HL-60 (cell line): ENCODE measurements at regions not wholly inside any gene's neighbourhood (a gene's known extent, or its start where the extent isn't known, plus 50 kb on each side); places are given as distances from the start of the nearest gene placed in this dataset.

Experiments
- DNase-seq, 2 experiments: peaks; one replicate each; pipeline ENCODE4 v3.0.0-alpha.2; 2010 to 2020; ENCODE audit warnings: low read depth in 1 of 2, low spot score in 1 of 2
- H3K27ac ChIP-seq: fragments of 250-450 bp; sonication (Bioruptor Pico); replicated peaks from 2 replicates; pipeline ENCODE4 v1.5.1; 2020; ENCODE audit warnings: mild to moderate bottlenecking, moderate library complexity
- H3K27me3 ChIP-seq: fragments of 250-450 bp; sonication (Bioruptor Pico); 2 replicates; pipeline ENCODE4 v1.5.1; 2021; ENCODE audit warnings: mild to moderate bottlenecking, moderate library complexity; ENCODE audit not compliant: insufficient read depth, poor library complexity, severe bottlenecking
- H3K4me3 ChIP-seq: replicated peaks from 2 replicates; pipeline ENCODE4 v1.5.1; 2011; ENCODE audit warnings: mild to moderate bottlenecking, control low read depth, low read length; ENCODE audit not compliant: insufficient read depth
- CTCF ChIP-seq: IDR thresholded peaks from one replicate; pipeline ENCODE4 v1.5.1; 2011; ENCODE audit warnings: low read length, control low read depth, inconsistent platforms; ENCODE audit not compliant: insufficient read depth
- GABPA ChIP-seq: IDR thresholded peaks from 2 replicates; pipeline ENCODE4 v1.6.1; 2012; ENCODE audit warnings: low read depth
- POLR2AphosphoS5 ChIP-seq: IDR thresholded peaks from 2 replicates; pipeline ENCODE4 v1.6.1; 2012; ENCODE audit warnings: low read depth
- REST ChIP-seq: IDR thresholded peaks from 2 replicates; pipeline ENCODE4 v1.6.1; 2012; ENCODE audit warnings: low read depth; ENCODE audit not compliant: insufficient replicate concordance
- SPI1 ChIP-seq: IDR thresholded peaks from 2 replicates; pipeline ENCODE4 v1.6.1; 2012; ENCODE audit warnings: low read depth, mild to moderate bottlenecking, borderline replicate concordance

DNA sequence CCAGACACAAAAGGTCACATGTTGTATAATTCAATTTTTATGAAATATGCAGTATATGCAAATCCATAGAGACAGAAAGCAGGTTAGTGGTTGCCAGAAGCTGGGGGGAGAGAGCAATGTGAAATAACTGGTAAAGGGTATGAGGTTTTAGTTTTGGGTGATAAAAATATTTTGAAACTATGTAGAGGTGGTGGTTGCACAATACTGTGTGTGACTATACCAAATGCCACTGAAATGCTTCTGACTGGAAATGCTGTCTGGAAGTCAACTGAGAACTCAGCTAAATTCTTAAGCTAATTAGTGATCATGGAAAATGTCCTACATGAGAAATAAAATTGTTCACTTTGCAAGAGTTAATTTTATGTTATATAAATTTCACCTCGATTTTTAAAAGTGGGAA is 65.3 kb upstream of the RXFP2 start:
- no peak for TF ChIP-seq SPI1
- TF ChIP-seq REST, result no peak
- no peak for TF ChIP-seq POLR2AphosphoS5
- no peak for TF ChIP-seq GABPA
- no peak for TF ChIP-seq CTCF
- Histone ChIP-seq H3K27me3 (no peaks in the 10 kb centered on the region), H3K4me3 (no peak overlapping the region), H3K27ac (no peak overlapping the region)
- DNase-seq, result no peak

DNA sequence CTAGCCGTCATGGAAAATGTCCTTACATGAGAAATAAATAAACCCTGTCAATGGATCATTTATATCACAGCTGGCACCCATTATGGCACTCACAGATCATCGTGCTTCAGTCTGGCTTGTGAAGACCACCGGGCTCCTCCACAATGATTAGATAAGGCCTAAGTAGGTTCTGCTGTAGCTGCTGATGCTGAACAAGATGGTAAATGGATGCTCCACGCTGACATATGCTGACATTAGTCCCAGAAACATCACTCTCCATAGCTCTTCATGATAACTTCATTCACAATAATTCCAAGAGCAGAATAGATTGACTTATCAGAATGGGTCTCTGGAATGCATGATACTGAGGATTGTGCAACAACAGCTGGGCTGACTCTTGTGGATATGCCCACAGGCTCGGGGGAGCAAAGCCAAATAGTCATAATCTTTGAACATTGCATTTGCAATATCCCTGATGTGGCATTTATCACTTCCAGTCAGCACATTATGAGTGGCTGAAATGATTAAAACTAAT is 63.8 kb upstream of the RXFP2 start:
- no peak overlapping the region for H3K27ac ChIP-seq
- no peaks in the 10 kb centered on the region for H3K27me3 ChIP-seq
- TF ChIP-seq POLR2AphosphoS5 (no peak), GABPA (no peak), SPI1 (no peak), REST (no peak), CTCF (no peak)
- no peak overlapping the region for H3K4me3 ChIP-seq
- no peak for DNase-seq

- Histone ChIP-seq H3K27ac (no peak overlapping the region), H3K27me3 (no peaks in the 10 kb centered on the region), H3K4me3 (no peak overlapping the region)
- no peak for DNase-seq
- TF ChIP-seq SPI1, result no peak
- TF ChIP-seq CTCF, result no peak
- no peak for TF ChIP-seq REST
- TF ChIP-seq POLR2AphosphoS5, result no peak
- TF ChIP-seq GABPA, result no peak
These were observed 58.2 kb upstream of the RXFP2 start for GRCh38 chr13:31681133-31681532.
